ENCODE measurements at regions not wholly inside any gene's neighbourhood (a gene's known extent, or its start where the extent isn't known, plus 50 kb on each side); places are given as distances from the start of the nearest gene placed in this dataset.

GRCh38 chr2:128374711-128375413 is 56.2 kb upstream of the HS6ST1 start:
- Mint-ChIP-seq H3K4me3 (ENCODE audit: unreplicated experiment) (no peak overlapping the region), H3K36me3 (ENCODE audit: insufficient read depth, unreplicated experiment) (no peaks in the 10 kb centered on the region), H3K27me3 (ENCODE audit: insufficient read depth, unreplicated experiment) (no peaks in the 10 kb centered on the region), H3K27ac (ENCODE audit: unreplicated experiment) (peak overlapping the region; percentile 92), H3K9me3 (ENCODE audit: unreplicated experiment) (no peaks in the 10 kb centered on the region), H3K4me1 (ENCODE audit: low read depth, unreplicated experiment) (peaks cover 46% of the 10 kb centered on the region)
- H3K4me1 ChIP-seq: peaks cover 41% of the 10 kb centered on the region
- no peak for DNase-seq
- TSS peak; percentile 65 for BruUV-seq (replicated peaks)
- no peaks in the 10 kb centered on the region; the same call in 1 of the 2 replicates for H3K36me3 ChIP-seq (ENCODE audit: control insufficient read depth, insufficient read depth, low read length)
- ChIA-PET POLR2A (no interaction called here), CTCF (no interaction called here)
- H3K9me3 ChIP-seq: no peaks in the 10 kb centered on the region
- H3K4me3 ChIP-seq (ENCODE audit: low read depth, low read length): no peak overlapping the region
- no peak for TF ChIP-seq CTCF (IDR thresholded peaks at IDR 0.05; ENCODE audit: insufficient read depth in 1 of 2, low read depth in 1 of 2, low read length in 1 of 2, severe bottlenecking in 1 of 2, unreplicated experiment in 1 of 2)
- intact Hi-C loops (cut with micrococcal nuclease; ENCODE audit: unreplicated experiment): loop anchor here (1.0 to 5.0 kb wide), 2 partner anchors 12 to 53 kb away; no protein-coding TSS in a partner anchor
- no peaks in the 10 kb centered on the region for H3K27me3 ChIP-seq (replicated peaks; ENCODE audit: control insufficient read depth, insufficient read depth, low read length)

- intact Hi-C loops (cut with micrococcal nuclease; ENCODE audit: unreplicated experiment): loop anchor here (5.0 kb wide), 1 partner anchor 53 kb away; no protein-coding TSS in a partner anchor
- Histone ChIP-seq H3K27me3 (replicated peaks; ENCODE audit: control insufficient read depth, insufficient read depth, low read length) (no peaks in the 10 kb centered on the region), H3K4me3 (ENCODE audit: low read depth, low read length) (no peak overlapping the region), H3K4me1 (peaks cover 44% of the 10 kb centered on the region), H3K9me3 (no peaks in the 10 kb centered on the region), H3K36me3 (ENCODE audit: control insufficient read depth, insufficient read depth, low read length) (no peaks in the 10 kb centered on the region; the same call in 1 of the 2 replicates)
- no peak for TF ChIP-seq CTCF (IDR thresholded peaks at IDR 0.05; ENCODE audit: insufficient read depth in 1 of 2, low read depth in 1 of 2, low read length in 1 of 2, severe bottlenecking in 1 of 2, unreplicated experiment in 1 of 2)
- no peak overlapping the region for H3K4me3 Mint-ChIP-seq (ENCODE audit: unreplicated experiment)
- no peak overlapping the region for H3K27ac Mint-ChIP-seq (ENCODE audit: unreplicated experiment)
- no peaks in the 10 kb centered on the region for H3K27me3 Mint-ChIP-seq (ENCODE audit: insufficient read depth, unreplicated experiment)
- H3K9me3 Mint-ChIP-seq (ENCODE audit: unreplicated experiment): no peaks in the 10 kb centered on the region
- no TSS peak for BruUV-seq (replicated peaks)
- CTCF ChIA-PET: no interaction called here
- H3K4me1 Mint-ChIP-seq (ENCODE audit: low read depth, unreplicated experiment): peaks cover 44% of the 10 kb centered on the region
- POLR2A ChIA-PET: no interaction called here
- H3K36me3 Mint-ChIP-seq (ENCODE audit: insufficient read depth, unreplicated experiment): no peaks in the 10 kb centered on the region
- DNase-seq: no peak
Observed at GRCh38 chr2:128375454-128375853, 56.8 kb upstream of the HS6ST1 start.

- POLR2A ChIA-PET: no interaction called here
- H3K27me3 ChIP-seq (replicated peaks; ENCODE audit: control insufficient read depth, insufficient read depth, low read length): no peaks in the 10 kb centered on the region
- H3K4me1 Mint-ChIP-seq (ENCODE audit: low read depth, unreplicated experiment): peaks cover 44% of the 10 kb centered on the region
- peaks cover 54% of the 10 kb centered on the region for H3K4me1 ChIP-seq
- intact Hi-C loops (cut with micrococcal nuclease; ENCODE audit: unreplicated experiment): loop anchor here (5.0 kb wide), 1 partner anchor 54 kb away; no protein-coding TSS in a partner anchor
- CTCF ChIA-PET: no interaction called here
- no peaks in the 10 kb centered on the region for H3K27me3 Mint-ChIP-seq (ENCODE audit: insufficient read depth, unreplicated experiment)
- H3K27ac Mint-ChIP-seq (ENCODE audit: unreplicated experiment): no peak overlapping the region
- no peaks in the 10 kb centered on the region for H3K36me3 Mint-ChIP-seq (ENCODE audit: insufficient read depth, unreplicated experiment)
- H3K4me3 Mint-ChIP-seq (ENCODE audit: unreplicated experiment): no peak overlapping the region
- no peak for DNase-seq
- H3K9me3 ChIP-seq: no peaks in the 10 kb centered on the region
- no peak for TF ChIP-seq CTCF (IDR thresholded peaks at IDR 0.05; ENCODE audit: insufficient read depth in 1 of 2, low read depth in 1 of 2, low read length in 1 of 2, severe bottlenecking in 1 of 2, unreplicated experiment in 1 of 2)
- H3K9me3 Mint-ChIP-seq (ENCODE audit: unreplicated experiment): no peaks in the 10 kb centered on the region
- no peaks in the 10 kb centered on the region; the same call in 1 of the 2 replicates for H3K36me3 ChIP-seq (ENCODE audit: control insufficient read depth, insufficient read depth, low read length)
- BruUV-seq (replicated peaks): no TSS peak
- no peak overlapping the region for H3K4me3 ChIP-seq (ENCODE audit: low read depth, low read length)
Observed at GRCh38 chr2:128376241-128377041, 57.8 kb upstream of the HS6ST1 start.

Measured in Caco-2 (cell line).